PC-9 (cell line): ENCODE measurements at regions not wholly inside any gene's neighbourhood (a gene's known extent, or its start where the extent isn't known, plus 50 kb on each side); places are given as distances from the start of the nearest gene placed in this dataset.

ENCODE experiments used
- CTCF ChIP-seq: fragments of 200-600 bp; sonication (generic); conservative IDR thresholded peaks from 2 replicates; pipeline ENCODE4 v1.6.1; 2017; ENCODE audit warnings: mixed run types, antibody characterized with exemption, mild to moderate bottlenecking, moderate library complexity
- EZH2 ChIP-seq: fragments of 200-600 bp; sonication (generic); IDR thresholded peaks from 2 replicates; pipeline ENCODE4 v1.8.0; 2017; ENCODE audit warnings: antibody characterized with exemption, low read depth

- TF ChIP-seq CTCF: no peak
- TF ChIP-seq EZH2: no peak
Measured at GRCh38 chr11:127268521-127268920, 268.0 kb upstream of the KIRREL3 start.
